Stomach (tissue), 8 donors: ENCODE measurements at regions not wholly inside any gene's neighbourhood (a gene's known extent, or its start where the extent isn't known, plus 50 kb on each side); places are given as distances from the start of the nearest gene placed in this dataset.

Source experiments
- DNase-seq, 2 donors: peaks; one replicate each; pipeline versions ENCODE4 v3.0.0 to v3.0.0-alpha.2; 2013 to 2019
- H3K27ac ChIP-seq, 5 donors: fragments of 200-600 bp in 4 of 5; sonication (generic) in 4 of 5; one replicate each; pipeline ENCODE4 v1.5.1; 2013 to 2019; ENCODE audit warnings: mild to moderate bottlenecking in 1 of 5, moderate library complexity in 1 of 5
- H3K27me3 ChIP-seq, 3 donors: fragments of 200-600 bp; sonication (generic); one replicate each; pipeline ENCODE4 v1.5.1; 2017 to 2019; ENCODE audit warnings: mixed run types in 1 of 3
- H3K36me3 ChIP-seq, 4 donors: fragments of 200-600 bp; sonication (generic); 1 replicate in 3 of 4; 2 replicates in 1 of 4; pipeline ENCODE4 v1.5.1; 2016 to 2019
- H3K4me1 ChIP-seq, 4 donors: fragments of 200-600 bp; sonication (generic); one replicate each; pipeline ENCODE4 v1.5.1; 2016 to 2019
- H3K4me3 ChIP-seq, 4 donors: fragments of 200-600 bp; sonication (generic) in 3 of 4; one replicate each; pipeline ENCODE4 v1.5.1; 2016 to 2019; ENCODE audit warnings: mild to moderate bottlenecking in 1 of 4
- H3K9me3 ChIP-seq, 4 donors: fragments of 200-600 bp; sonication (generic); one replicate each; pipeline ENCODE4 v1.5.1; 2016 to 2019
- EP300 ChIP-seq: sonication (generic); formaldehyde crosslinking; IDR thresholded peaks from one replicate; pipeline ENCODE4 v1.6.1; 2017; ENCODE audit warnings: antibody characterized with exemption
- POLR2A ChIP-seq, 4 donors: fragments of 450-650 bp; IDR thresholded peaks; one replicate each; pipeline ENCODE4 v1.6.1; 2016; ENCODE audit warnings: antibody characterized with exemption in 4 of 4, control low read depth in 2 of 4, mild to moderate bottlenecking in 1 of 4, moderate library complexity in 1 of 4
- POLR2AphosphoS5 ChIP-seq, 3 donors: sonication (generic); formaldehyde crosslinking; IDR thresholded peaks; one replicate each; pipeline ENCODE4 v1.6.1; 2016; ENCODE audit warnings: antibody characterized with exemption in 3 of 3
- WGBS, 5 donors: extraction: QIAGEN DNeasy Blood & Tissue Kit in 3 of 5; methylation state at CpG; one replicate each; pipeline versions ENCODE4 v1.1.5 to v1.1.7; 2013 to 2018; 5-methylcytosine and 5-hydroxymethylcytosine counted together
- intact Hi-C: fragments of 100-400 bp; cut with DNase I; formaldehyde crosslinking; loops from one replicate; pipeline ENCODE4 v1.15.1; 2023; ENCODE audit warnings: low total_unique reads
- TF ChIP-seq, protein P1 (sequence below), 7 experiments: fragments of 450-650 bp in 4 of 7; fragments of 200-600 bp in 3 of 7; sonication (generic) in 3 of 7; IDR thresholded peaks; one replicate each; pipeline ENCODE4 v1.5.1; 2016 to 2019; ENCODE audit warnings: antibody characterized with exemption in 7 of 7, control low read depth in 2 of 7, mild to moderate bottlenecking in 1 of 7
- donor health status: healthy with polysubstance abuse.
- donor health status: Bipolar disorder and iron deficiency.
- donor health status: healthy.

DNA sequence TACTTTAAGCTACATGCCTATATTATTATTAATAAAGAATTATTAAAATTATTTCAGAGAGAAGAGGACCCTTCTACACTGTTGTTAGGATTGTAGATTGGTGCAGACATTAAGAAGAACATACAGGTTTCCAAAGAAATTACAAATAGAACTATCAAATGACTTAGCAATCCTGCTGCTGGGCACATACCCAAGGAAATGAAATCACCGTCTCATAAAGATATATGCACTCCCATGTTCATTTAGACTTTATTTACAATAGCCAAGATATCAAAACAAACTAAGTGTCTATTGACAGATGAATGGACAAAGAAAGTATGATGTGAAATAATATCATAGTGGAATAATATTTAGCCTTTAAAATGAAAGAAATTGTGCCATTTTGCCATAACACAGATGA lies 687.7 kb upstream of the POU3F2 start:
- intact Hi-C loops: no loop called here
- 54 to 64% (median 63%) methylated on average over 1 of the region's 1 CpG for WGBS, 5 donors
- no peaks in the 10 kb centered on the region for H3K36me3 ChIP-seq
- H3K9me3 ChIP-seq: peaks cover 0 to 26% (median 15%) of the 10 kb centered on the region in 4 donors
- H3K4me1 ChIP-seq: no peaks in the 10 kb centered on the region
- no peak for TF ChIP-seq POLR2A (IDR thresholded peaks at IDR 0.05)
- no peak overlapping the region for H3K27ac ChIP-seq
- H3K27me3 ChIP-seq: no peaks in the 10 kb centered on the region
- DNase-seq: no peak
- no peak overlapping the region for H3K4me3 ChIP-seq

DNA sequence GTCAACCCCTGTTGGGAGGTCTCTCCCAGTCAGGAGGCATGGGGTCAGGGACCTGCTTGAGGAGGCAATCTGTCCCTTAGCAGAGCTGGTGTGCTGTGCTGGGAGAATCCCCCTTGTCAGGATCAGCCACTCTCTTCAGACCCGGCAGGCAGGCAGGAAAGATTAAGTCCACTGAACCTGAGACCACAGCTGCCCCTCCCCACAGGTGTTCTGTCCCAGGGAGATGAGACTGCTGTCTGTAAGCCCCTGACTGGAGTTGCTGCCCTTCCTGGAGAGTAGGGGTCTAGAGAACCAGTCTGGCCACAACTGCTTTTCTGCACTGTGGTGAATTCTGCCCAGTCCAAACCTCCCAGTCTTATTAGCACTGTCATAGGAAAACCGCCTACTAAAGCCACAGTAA lies 677.8 kb upstream of the POU3F2 start:
- intact Hi-C loops: no loop called here
- DNase-seq: no peak
- no peak overlapping the region for H3K4me3 ChIP-seq
- H3K27me3 ChIP-seq: no peaks in the 10 kb centered on the region
- WGBS, 5 donors: 54 to 80% (median 70%) methylated on average over 1 to 2 of the region's 2 CpGs
- H3K36me3 ChIP-seq: no peaks in the 10 kb centered on the region
- H3K27ac ChIP-seq: no peak overlapping the region
- TF ChIP-seq POLR2AphosphoS5 (IDR thresholded peaks at IDR 0.05): no peak
- TF ChIP-seq EP300: no peak
- H3K4me1 ChIP-seq: no peaks in the 10 kb centered on the region
- peaks cover 0 to 15% (median under 1%) of the 10 kb centered on the region in 4 donors for H3K9me3 ChIP-seq

DNA sequence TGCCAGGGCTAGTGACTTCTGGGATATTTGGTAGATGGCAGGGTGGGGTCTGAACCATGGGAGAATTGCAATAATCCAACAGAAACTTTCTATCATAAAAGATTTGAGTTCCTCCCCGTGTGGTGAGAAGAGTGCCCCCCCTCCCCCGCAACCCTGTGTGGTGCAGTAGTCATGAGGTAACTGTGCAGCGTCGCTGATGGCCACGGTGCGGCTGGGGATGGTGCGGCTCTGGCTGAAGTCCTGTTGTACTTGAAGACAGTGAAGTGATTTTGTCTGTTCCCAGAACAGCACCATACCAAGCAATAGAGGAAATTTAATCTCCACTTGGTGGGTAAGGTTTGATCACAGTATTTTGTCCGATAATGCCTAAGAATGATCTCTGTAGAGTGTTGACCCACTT lies 654.8 kb upstream of the POU3F2 start:
- no peaks in the 10 kb centered on the region for H3K4me1 ChIP-seq
- 83 to 95% (median 90%) methylated on average over 8 of the region's 8 CpGs for WGBS, 5 donors
- TF ChIP-seq, protein P1, sequence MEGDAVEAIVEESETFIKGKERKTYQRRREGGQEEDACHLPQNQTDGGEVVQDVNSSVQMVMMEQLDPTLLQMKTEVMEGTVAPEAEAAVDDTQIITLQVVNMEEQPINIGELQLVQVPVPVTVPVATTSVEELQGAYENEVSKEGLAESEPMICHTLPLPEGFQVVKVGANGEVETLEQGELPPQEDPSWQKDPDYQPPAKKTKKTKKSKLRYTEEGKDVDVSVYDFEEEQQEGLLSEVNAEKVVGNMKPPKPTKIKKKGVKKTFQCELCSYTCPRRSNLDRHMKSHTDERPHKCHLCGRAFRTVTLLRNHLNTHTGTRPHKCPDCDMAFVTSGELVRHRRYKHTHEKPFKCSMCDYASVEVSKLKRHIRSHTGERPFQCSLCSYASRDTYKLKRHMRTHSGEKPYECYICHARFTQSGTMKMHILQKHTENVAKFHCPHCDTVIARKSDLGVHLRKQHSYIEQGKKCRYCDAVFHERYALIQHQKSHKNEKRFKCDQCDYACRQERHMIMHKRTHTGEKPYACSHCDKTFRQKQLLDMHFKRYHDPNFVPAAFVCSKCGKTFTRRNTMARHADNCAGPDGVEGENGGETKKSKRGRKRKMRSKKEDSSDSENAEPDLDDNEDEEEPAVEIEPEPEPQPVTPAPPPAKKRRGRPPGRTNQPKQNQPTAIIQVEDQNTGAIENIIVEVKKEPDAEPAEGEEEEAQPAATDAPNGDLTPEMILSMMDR (IDR thresholded peaks at IDR 0.05): no peak
- TF ChIP-seq POLR2A (IDR thresholded peaks at IDR 0.05) (no peak), EP300 (no peak), POLR2AphosphoS5 (IDR thresholded peaks at IDR 0.05) (no peak)
- no peaks in the 10 kb centered on the region for H3K36me3 ChIP-seq
- no peak overlapping the region for H3K27ac ChIP-seq
- H3K9me3 ChIP-seq: peaks cover 0 to 14% (median 3%) of the 10 kb centered on the region in 4 donors
- intact Hi-C loops: no loop called here
- H3K27me3 ChIP-seq: no peaks in the 10 kb centered on the region
- no peak overlapping the region for H3K4me3 ChIP-seq
- no peak for DNase-seq

DNA sequence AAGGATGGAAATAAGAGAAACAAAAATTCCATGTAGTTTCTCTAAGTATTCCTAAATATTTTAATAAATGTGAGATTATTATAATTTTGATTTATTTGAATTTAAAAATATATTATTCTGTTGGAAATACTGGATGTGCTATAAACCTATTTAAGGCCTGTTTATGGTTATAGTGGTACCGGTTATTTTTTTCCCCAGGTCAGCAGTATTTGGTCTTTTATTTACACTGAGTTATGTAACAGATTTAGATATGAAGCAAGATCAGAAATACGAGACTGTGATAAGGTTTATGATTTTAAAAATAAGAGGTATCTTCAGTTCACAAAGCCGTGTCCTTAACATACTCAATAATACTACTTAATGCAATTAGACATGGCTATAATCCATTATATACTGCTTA lies 634.3 kb upstream of the POU3F2 start:
- no peak overlapping the region for H3K4me3 ChIP-seq
- H3K9me3 ChIP-seq: no peaks in the 10 kb centered on the region
- H3K27ac ChIP-seq: no peak overlapping the region
- H3K27me3 ChIP-seq: no peaks in the 10 kb centered on the region
- WGBS, 5 donors: 63 to 82% (median 68%) methylated on average over 3 of the region's 3 CpGs
- no peaks in the 10 kb centered on the region for H3K36me3 ChIP-seq
- TF ChIP-seq, protein P1 (IDR thresholded peaks at IDR 0.05): no peak
- TF ChIP-seq POLR2AphosphoS5 (IDR thresholded peaks at IDR 0.05) (no peak), EP300 (no peak), POLR2A (IDR thresholded peaks at IDR 0.05) (no peak)
- no peak for DNase-seq
- intact Hi-C loops: no loop called here
- no peaks in the 10 kb centered on the region for H3K4me1 ChIP-seq

DNA sequence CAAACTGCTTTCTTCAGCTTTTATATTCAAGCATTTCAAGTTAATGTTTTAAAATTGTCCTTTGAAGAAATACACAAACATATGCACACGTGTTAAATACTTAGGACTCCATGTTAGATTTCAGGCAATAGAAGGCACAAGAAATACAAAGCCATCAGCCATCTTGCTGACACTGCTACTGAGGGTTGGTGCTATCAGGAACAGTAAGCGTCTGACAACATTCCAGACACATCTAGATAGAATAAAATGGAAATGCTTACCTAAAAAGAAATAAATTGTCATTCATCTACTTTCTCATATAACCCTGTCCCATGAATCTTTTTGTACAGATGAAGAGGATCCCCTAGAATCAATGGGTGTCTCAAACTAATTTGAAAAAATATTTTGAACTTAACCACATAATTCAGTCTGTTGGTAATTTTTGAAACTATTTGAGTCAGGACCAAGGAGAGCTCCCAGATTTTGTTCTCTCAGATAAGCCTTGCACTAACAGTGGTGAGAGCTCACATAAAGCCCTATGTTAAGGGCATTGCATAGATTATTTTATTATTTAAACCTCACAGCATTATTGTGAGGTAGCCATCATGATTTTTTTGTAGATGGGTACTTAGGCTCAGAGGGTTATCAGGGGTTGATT lies 631.1 kb upstream of the POU3F2 start:
- 29 to 49% (median 42%) methylated on average over 2 of the region's 2 CpGs for WGBS, 5 donors
- intact Hi-C loops: no loop called here
- Histone ChIP-seq H3K4me3 (no peak overlapping the region), H3K9me3 (no peaks in the 10 kb centered on the region), H3K4me1 (no peaks in the 10 kb centered on the region), H3K27me3 (no peaks in the 10 kb centered on the region), H3K27ac (no peak overlapping the region), H3K36me3 (no peaks in the 10 kb centered on the region)
- DNase-seq: peak in 1 of 2 donors; percentile 20
- TF ChIP-seq, protein P1 (IDR thresholded peaks at IDR 0.05): no peak
- TF ChIP-seq EP300 (no peak), POLR2AphosphoS5 (IDR thresholded peaks at IDR 0.05) (no peak), POLR2A (IDR thresholded peaks at IDR 0.05) (no peak)
